ENCODE measurements at regions not wholly inside any gene's neighbourhood (a gene's known extent, or its start where the extent isn't known, plus 50 kb on each side); places are given as distances from the start of the nearest gene placed in this dataset.

DNA sequence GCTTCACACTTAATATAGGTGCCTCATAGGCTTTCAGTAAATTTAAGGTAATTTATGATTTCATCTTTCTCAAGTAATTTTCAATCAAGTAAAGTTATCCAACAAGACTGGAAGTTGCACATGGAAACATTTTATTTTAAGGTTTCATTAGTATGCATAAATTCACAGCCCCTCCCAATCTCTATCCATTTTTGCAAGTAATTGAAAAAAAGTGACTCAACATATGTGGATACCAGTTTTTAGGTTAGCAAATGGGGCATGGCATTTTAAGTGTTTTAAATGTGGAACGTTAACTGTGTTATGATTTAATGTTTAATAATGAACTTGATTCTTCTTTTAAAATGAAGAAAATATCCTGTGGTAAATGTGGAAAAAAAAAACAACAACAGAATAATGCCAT, 532.8 kb downstream of the FOXG1 start:
- TF ChIP-seq RAD21 (conservative IDR thresholded peaks at IDR 0.05 in 1 of 2, IDR thresholded peaks at IDR 0.05 in 1 of 2) (no peak), JUNB (IDR thresholded peaks at IDR 0.05) (no peak)

Measured in A549 (cell line).